ENCODE measurements at regions not wholly inside any gene's neighbourhood (a gene's known extent, or its start where the extent isn't known, plus 50 kb on each side); places are given as distances from the start of the nearest gene placed in this dataset.

DNA sequence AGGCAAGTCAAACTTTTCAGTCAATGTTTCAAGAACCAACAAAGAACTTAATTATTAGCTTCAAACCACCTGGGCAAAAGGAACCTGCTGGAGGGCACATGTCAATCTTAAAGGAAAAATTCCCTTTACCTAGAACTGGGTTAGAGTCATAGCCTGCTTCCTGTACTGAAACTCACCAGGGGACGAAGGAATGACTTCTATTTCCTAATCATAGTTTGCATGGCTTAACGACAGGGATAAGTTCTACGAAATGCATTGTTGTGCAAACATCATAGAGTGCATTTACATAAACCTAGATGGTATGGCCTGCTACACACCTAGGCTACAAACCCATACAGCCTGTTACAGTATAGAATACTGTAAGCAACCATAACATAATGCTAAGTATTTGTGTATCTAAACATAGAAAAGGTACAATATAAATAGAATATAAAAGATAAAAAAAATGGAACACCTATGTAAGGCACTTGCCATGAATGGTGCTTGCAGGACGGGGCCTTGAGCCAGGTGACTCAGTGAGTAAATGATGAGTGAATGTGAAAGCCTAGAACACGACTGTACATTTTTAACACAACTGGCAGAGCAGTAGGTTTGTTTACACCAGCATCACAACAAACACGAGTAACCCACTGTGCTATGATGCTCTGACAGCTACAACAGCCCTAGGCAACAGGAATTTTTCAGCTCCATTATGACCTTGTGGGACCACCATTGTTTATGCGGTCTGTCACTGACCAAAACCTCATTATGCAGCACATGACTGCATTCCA is 234.9 kb upstream of the CAND1 start:
- TF ChIP-seq, protein P1, sequence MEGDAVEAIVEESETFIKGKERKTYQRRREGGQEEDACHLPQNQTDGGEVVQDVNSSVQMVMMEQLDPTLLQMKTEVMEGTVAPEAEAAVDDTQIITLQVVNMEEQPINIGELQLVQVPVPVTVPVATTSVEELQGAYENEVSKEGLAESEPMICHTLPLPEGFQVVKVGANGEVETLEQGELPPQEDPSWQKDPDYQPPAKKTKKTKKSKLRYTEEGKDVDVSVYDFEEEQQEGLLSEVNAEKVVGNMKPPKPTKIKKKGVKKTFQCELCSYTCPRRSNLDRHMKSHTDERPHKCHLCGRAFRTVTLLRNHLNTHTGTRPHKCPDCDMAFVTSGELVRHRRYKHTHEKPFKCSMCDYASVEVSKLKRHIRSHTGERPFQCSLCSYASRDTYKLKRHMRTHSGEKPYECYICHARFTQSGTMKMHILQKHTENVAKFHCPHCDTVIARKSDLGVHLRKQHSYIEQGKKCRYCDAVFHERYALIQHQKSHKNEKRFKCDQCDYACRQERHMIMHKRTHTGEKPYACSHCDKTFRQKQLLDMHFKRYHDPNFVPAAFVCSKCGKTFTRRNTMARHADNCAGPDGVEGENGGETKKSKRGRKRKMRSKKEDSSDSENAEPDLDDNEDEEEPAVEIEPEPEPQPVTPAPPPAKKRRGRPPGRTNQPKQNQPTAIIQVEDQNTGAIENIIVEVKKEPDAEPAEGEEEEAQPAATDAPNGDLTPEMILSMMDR (IDR thresholded peaks at IDR 0.05), result no peak
- TF ChIP-seq POLR2A (IDR thresholded peaks at IDR 0.05), result no peak
